Mammary epithelial cell (primary cell): ENCODE measurements at regions not wholly inside any gene's neighbourhood (a gene's known extent, or its start where the extent isn't known, plus 50 kb on each side); places are given as distances from the start of the nearest gene placed in this dataset.

Experiments
- CTCF ChIP-seq, 2 donors: IDR thresholded peaks in 1 of 2; conservative IDR thresholded peaks in 1 of 2; 2 replicates each; pipeline ENCODE4 v1.5.1; 2011 to 2012; ENCODE audit warnings: inconsistent platforms in 2 of 2, low read length in 2 of 2, mild to moderate bottlenecking in 2 of 2, control low read depth in 1 of 2, low read depth in 1 of 2; ENCODE audit not compliant: insufficient read depth in 1 of 2; ENCODE audit errors: extremely low read depth in 1 of 2
- EZH2 ChIP-seq: IDR thresholded peaks from 2 replicates; pipeline ENCODE4 v1.6.1; 2012; ENCODE audit warnings: low read length, inconsistent platforms, borderline replicate concordance

GRCh38 chr22:47921906-47922305, 1159.5 kb downstream of the TBC1D22A start:
- TF ChIP-seq CTCF (conservative IDR thresholded peaks at IDR 0.05 in 1 of 2, IDR thresholded peaks at IDR 0.05 in 1 of 2; ENCODE audit: extremely low read depth in 1 of 2, insufficient read depth in 1 of 2, low read depth in 1 of 2, low read length in 2 of 2) (no peak), EZH2 (no peak)
